GM19397 (cell line): ENCODE measurements at regions not wholly inside any gene's neighbourhood (a gene's known extent, or its start where the extent isn't known, plus 50 kb on each side); places are given as distances from the start of the nearest gene placed in this dataset.
A peak's percentile ranks its signal among the peaks of the same experiment; 100 is the strongest.

Source experiments
- ATAC-seq: cut with Tn5 transposase; IDR thresholded peaks from one replicate; pipeline ENCODE4 v1.9.1; 2021; ENCODE audit warnings: mild to moderate bottlenecking, moderate library complexity; ENCODE audit not compliant: unreplicated experiment

GRCh38 chr7:125173571-125173970, 243.9 kb upstream of the POT1 start:
- no peak for ATAC-seq

- no peak for ATAC-seq
Observed at GRCh38 chr7:125169088-125169487, 239.5 kb upstream of the POT1 start.

GRCh38 chr7:125154930-125155329, 225.3 kb upstream of the POT1 start:
- no peak for ATAC-seq

- ATAC-seq, result no peak
Observed at GRCh38 chr7:125149151-125149550, 219.5 kb upstream of the POT1 start.

- ATAC-seq, result no peak
Observed at GRCh38 chr7:125147047-125147446, 217.4 kb upstream of the POT1 start.

GRCh38 chr7:125136755-125137532, 207.3 kb upstream of the POT1 start:
- no peak for ATAC-seq

- ATAC-seq, result no peak
Observed at GRCh38 chr7:125136341-125136740, 206.7 kb upstream of the POT1 start.

GRCh38 chr7:125130173-125130572, 200.5 kb upstream of the POT1 start:
- ATAC-seq, result no peak

- ATAC-seq, result no peak
Observed at GRCh38 chr7:125127304-125127703, 197.7 kb upstream of the POT1 start.

- ATAC-seq, result no peak
Observed at GRCh38 chr7:125126376-125126775, 196.8 kb upstream of the POT1 start.

GRCh38 chr7:125125315-125125714, 195.7 kb upstream of the POT1 start:
- no peak for ATAC-seq

- no peak for ATAC-seq
Observed at GRCh38 chr7:125122173-125122572, 192.5 kb upstream of the POT1 start.

GRCh38 chr7:125119559-125120115, 190.0 kb upstream of the POT1 start:
- no peak for ATAC-seq

- ATAC-seq, result no peak
Observed at GRCh38 chr7:125118444-125118843, 188.8 kb upstream of the POT1 start.

- no peak for ATAC-seq
Observed at GRCh38 chr7:125112850-125113249, 183.2 kb upstream of the POT1 start.

- no peak for ATAC-seq
Observed at GRCh38 chr7:125099519-125099918, 169.9 kb upstream of the POT1 start.

- peak; percentile 73 for ATAC-seq
Observed at GRCh38 chr7:125098377-125098970, 168.8 kb upstream of the POT1 start.

GRCh38 chr7:125090596-125090995, 161.0 kb upstream of the POT1 start:
- ATAC-seq, result no peak

- no peak for ATAC-seq
Observed at GRCh38 chr7:125089171-125089570, 159.5 kb upstream of the POT1 start.

GRCh38 chr7:125088555-125088954, 158.9 kb upstream of the POT1 start:
- no peak for ATAC-seq

- no peak for ATAC-seq
Observed at GRCh38 chr7:125085084-125085483, 155.5 kb upstream of the POT1 start.

- ATAC-seq, result no peak
Observed at GRCh38 chr7:125084196-125084595, 154.6 kb upstream of the POT1 start.
